ENCODE measurements at regions not wholly inside any gene's neighbourhood (a gene's known extent, or its start where the extent isn't known, plus 50 kb on each side); places are given as distances from the start of the nearest gene placed in this dataset.
A peak's percentile ranks its signal among the peaks of the same experiment; 100 is the strongest.

DNA sequence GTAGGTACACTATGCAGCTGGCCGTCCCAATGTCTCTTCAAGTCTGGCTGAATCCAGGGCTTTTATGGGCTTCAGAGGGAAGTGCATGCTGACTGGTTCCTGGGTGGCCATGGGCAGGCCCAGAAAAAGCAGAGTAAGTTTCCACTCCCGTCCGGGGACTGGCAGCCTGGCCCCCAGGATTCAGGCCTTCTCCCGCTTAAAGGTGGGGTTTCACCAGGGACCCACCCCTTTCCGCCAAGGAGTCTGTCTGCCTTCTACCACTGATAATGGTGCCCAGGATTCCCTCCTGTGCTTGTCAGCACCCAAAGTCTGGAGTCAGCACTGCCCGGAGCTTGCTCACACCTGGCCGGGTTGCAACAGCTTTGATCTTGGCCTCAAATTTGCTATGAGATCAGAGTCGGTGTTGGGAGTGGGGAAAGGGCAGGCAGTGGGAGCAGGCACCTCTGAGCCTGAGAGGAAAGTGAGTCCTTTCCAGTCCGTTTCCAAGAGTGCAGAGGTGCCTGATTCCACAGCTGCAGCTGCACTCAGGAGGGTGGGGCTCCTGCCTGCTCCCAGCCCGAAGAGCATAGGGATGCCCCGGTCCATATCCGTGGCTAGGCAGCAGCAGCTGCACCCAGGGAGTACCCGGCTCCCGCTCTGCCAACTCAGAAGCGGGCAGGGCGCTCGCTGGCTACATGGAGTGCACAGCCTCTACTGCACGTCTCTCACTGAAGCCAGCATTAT is 1344.3 kb upstream of the ADGRL3 start:
- H3K27me3 Mint-ChIP-seq, result no peaks in the 10 kb centered on the region
- no peaks in the 10 kb centered on the region for H3K4me1 Mint-ChIP-seq (ENCODE audit: unreplicated experiment)
- no peaks in the 10 kb centered on the region for H3K36me3 Mint-ChIP-seq
- H3K4me3 Mint-ChIP-seq, result no peak overlapping the region
- DNase-seq (ENCODE audit: extremely low spot score, unreplicated experiment), result no peak
- H3K27ac Mint-ChIP-seq, result no peak overlapping the region
- no peaks in the 10 kb centered on the region for H3K9me3 Mint-ChIP-seq
- TF ChIP-seq CTCF (conservative IDR thresholded peaks at IDR 0.05), result no peak

DNA sequence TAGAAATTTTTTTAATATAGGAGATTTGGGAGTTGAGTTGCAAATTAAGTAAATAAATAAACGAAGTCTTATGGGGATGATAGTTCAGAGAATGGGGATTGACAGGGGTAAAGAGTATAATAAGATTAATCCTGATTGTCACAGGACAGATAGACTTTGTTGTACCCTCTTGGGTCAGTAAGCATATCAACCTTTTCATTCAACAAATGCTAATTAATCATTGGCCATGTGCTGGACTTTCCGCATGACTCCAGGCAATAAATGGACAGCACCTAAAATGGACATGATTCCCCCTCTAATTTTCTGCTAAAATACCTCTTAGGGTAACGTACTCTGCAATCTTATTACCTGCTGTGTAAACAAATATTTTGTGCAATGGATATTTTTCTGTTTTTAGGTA is 1331.1 kb upstream of the ADGRL3 start:
- no peak for DNase-seq (ENCODE audit: extremely low spot score, unreplicated experiment)
- TF ChIP-seq CTCF (conservative IDR thresholded peaks at IDR 0.05), result no peak
- H3K9me3 Mint-ChIP-seq, result no peaks in the 10 kb centered on the region
- no peaks in the 10 kb centered on the region for H3K36me3 Mint-ChIP-seq
- no peaks in the 10 kb centered on the region for H3K4me1 Mint-ChIP-seq (ENCODE audit: unreplicated experiment)
- H3K27me3 Mint-ChIP-seq, result no peaks in the 10 kb centered on the region
- no peak overlapping the region for H3K4me3 Mint-ChIP-seq
- H3K27ac Mint-ChIP-seq, result no peak overlapping the region

- no peak overlapping the region for H3K4me3 Mint-ChIP-seq
- H3K27ac Mint-ChIP-seq, result no peak overlapping the region
- no peaks in the 10 kb centered on the region for H3K36me3 Mint-ChIP-seq
- TF ChIP-seq CTCF (conservative IDR thresholded peaks at IDR 0.05), result no peak
- DNase-seq (ENCODE audit: extremely low spot score, unreplicated experiment), result no peak
- H3K4me1 Mint-ChIP-seq (ENCODE audit: unreplicated experiment), result no peaks in the 10 kb centered on the region
- no peaks in the 10 kb centered on the region for H3K9me3 Mint-ChIP-seq
- H3K27me3 Mint-ChIP-seq, result no peaks in the 10 kb centered on the region
Observed at GRCh38 chr4:59869559-59869958, 1330.6 kb upstream of the ADGRL3 start.

GRCh38 chr4:59881632-59882031 is 1318.5 kb upstream of the ADGRL3 start:
- DNase-seq (ENCODE audit: extremely low spot score, unreplicated experiment), result no peak
- Mint-ChIP-seq H3K36me3 (no peaks in the 10 kb centered on the region), H3K27ac (no peak overlapping the region), H3K9me3 (no peaks in the 10 kb centered on the region), H3K4me3 (no peak overlapping the region), H3K27me3 (no peaks in the 10 kb centered on the region), H3K4me1 (ENCODE audit: unreplicated experiment) (no peaks in the 10 kb centered on the region)
- no peak for TF ChIP-seq CTCF (conservative IDR thresholded peaks at IDR 0.05)

GRCh38 chr4:59904331-59904730 is 1295.8 kb upstream of the ADGRL3 start:
- Mint-ChIP-seq H3K4me3 (no peak overlapping the region), H3K27ac (peak overlapping the region; percentile 29), H3K27me3 (no peaks in the 10 kb centered on the region), H3K36me3 (no peaks in the 10 kb centered on the region), H3K4me1 (ENCODE audit: unreplicated experiment) (no peaks in the 10 kb centered on the region), H3K9me3 (no peaks in the 10 kb centered on the region)
- DNase-seq (ENCODE audit: extremely low spot score, unreplicated experiment), result no peak
- no peak for TF ChIP-seq CTCF (conservative IDR thresholded peaks at IDR 0.05)

Data from type B pancreatic cell (in vitro differentiated cells).